Dermis blood vessel endothelial cell (primary cell): ENCODE measurements at regions not wholly inside any gene's neighbourhood (a gene's known extent, or its start where the extent isn't known, plus 50 kb on each side); places are given as distances from the start of the nearest gene placed in this dataset.
"Not testable (repeated sequence)": the region's sequence is repeated elsewhere in the genome, so short reads cannot be mapped to it uniquely, and the experiment has no call there.

Experiments used
- DNase-seq: peaks from one replicate; pipeline ENCODE4 v3.0.0; 2010

DNA sequence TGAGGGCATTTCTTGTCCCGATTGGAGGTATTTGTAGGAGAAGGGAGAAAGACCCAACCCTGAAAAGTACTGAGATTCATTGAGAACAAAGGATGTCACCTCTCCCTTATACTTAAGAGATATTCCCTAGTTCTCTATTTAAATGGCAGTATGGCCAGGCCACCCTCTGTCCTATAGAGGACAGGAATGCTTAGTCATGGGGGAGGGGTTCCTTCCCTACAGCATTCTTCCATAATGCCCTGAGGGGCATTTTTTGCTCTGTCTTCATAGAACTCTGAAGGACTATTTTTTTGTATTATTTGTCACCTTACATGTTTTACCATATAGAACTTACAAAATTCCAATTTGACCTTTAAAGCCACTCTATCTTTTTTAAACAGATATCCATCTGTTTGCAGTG, 176.3 kb downstream of the TMEM161B start:
- no peak for DNase-seq

DNA sequence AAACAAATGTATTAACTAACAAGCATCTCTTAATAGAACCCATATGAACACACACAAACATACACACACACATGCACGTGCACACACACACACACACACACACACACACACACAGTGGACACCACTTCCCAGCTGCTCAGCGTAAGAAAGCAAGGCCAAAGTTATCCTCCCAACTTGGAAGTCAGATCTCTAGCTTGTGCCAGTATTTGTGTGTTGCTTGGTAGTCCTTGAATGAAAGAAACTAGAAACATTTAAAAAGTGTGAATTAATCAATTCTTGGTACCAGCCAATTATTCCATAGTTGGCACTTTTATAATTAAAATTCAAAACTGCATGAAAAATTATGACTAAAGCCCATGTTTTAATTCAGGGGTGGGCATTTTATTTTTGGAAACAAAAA, 178.1 kb downstream of the TMEM161B start:
- DNase-seq, result no peak

- DNase-seq, result no peak
These were observed 178.8 kb downstream of the TMEM161B start for GRCh38 chr5:88089719-88090390.

DNA sequence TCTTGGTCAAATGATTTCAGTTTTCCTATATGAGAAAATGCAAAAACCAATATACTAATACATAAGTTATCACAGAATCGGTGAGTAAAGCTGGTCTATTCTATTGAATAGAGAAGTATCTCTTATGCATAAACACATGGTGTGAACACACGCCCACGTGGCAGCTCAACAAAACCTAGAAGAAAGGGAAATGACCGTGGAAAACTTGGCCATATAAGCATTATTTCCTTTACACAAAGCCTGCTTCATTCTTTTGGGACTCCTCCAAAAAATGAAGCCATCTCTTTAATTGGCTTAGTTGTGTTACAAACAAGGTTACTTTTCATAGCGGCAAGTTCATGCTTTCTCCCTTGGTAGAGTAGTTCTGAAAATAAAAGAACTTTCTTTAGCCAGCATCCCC, 183.2 kb downstream of the TMEM161B start:
- DNase-seq, result no peak

DNA sequence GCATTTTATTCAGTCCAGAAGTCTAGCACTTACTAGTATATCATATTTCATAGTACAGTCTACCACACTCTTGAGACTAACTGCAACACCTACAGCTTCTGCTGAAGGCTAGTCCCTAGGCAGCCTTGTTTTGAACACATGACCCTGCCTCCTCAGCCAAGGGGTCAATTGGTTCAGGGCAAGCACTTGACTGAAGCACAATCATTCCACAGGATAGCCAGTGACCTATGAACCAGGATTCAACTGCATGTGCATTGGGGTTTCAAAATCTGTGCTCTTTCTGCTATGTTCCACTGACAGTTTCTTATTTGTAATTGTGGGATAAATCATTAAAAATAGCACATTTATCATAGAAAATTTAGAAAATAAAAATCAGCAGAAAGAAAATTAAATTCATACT, 186.8 kb downstream of the TMEM161B start:
- no peak for DNase-seq

- no peak for DNase-seq
These were observed 204.8 kb downstream of the TMEM161B start for GRCh38 chr5:88063813-88064212.

DNA sequence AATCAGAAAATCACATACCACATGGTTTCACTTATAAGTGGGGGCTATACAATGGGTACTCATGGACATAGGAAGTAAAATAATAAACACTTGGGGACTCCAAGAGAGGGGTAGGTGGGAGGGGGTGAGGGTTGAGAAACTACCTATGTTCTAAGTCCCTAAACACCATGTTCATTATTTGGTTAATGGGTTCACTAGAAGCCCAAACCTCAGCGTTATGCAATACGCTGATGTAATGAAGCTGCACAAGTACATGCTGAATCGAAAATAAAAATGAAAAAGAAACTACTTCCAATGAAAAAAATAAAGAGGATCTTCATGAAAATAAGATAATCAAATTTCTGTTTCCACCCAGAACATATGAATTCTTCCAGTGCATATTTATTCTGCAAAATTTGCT, 208.5 kb downstream of the TMEM161B start:
- no peak for DNase-seq

- no peak for DNase-seq
These were observed 210.0 kb downstream of the TMEM161B start for GRCh38 chr5:88058625-88059024.

GRCh38 chr5:88052468-88052867, 216.2 kb downstream of the TMEM161B start:
- DNase-seq, result not testable (repeated sequence)

DNA sequence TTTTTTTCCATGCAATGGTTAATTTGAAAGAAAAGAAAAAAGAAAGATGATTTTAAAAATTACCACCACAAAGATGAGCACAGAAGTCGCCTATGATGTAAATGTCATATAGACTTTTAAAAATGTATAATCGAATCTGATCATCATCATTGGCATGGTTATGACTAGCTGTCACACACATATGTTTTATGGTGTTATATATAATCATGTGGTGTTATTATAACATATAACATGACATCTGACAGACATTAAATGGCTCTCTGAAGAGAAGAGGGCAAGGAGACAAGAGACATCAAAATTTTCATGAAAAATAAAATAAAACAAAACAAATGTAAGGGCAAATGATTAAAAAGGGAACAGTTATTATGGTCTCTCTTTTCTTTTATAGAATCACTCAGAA, 217.5 kb downstream of the TMEM161B start:
- no peak for DNase-seq

- DNase-seq, result no peak
These were observed 218.9 kb downstream of the TMEM161B start for GRCh38 chr5:88049737-88050136.

DNA sequence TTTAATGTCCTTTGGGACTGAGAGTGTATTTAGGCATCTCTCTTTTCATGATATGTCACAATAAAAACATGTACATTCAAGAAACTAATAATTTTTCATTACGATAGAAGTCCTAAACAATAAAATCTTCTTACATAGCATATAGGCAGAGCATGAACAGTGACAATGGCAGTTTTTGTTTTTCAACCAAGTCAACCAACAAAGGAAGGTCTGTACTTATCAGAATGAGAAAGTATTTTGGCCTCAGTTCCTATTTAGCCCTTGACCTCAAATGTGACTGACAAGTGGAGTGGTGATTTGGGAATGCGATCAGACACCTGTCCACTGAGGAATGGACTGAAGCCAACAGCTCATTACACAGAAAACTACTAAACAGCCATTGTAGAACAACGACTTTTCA, 219.5 kb downstream of the TMEM161B start:
- no peak for DNase-seq

- DNase-seq, result no peak
These were observed 222.6 kb downstream of the TMEM161B start for GRCh38 chr5:88045931-88046461.

- no peak for DNase-seq
These were observed 223.5 kb downstream of the TMEM161B start for GRCh38 chr5:88045165-88045564.

- no peak for DNase-seq
These were observed 234.1 kb downstream of the TMEM161B start for GRCh38 chr5:88034520-88034919.

GRCh38 chr5:88033191-88033590, 235.5 kb downstream of the TMEM161B start:
- DNase-seq, result no peak

DNA sequence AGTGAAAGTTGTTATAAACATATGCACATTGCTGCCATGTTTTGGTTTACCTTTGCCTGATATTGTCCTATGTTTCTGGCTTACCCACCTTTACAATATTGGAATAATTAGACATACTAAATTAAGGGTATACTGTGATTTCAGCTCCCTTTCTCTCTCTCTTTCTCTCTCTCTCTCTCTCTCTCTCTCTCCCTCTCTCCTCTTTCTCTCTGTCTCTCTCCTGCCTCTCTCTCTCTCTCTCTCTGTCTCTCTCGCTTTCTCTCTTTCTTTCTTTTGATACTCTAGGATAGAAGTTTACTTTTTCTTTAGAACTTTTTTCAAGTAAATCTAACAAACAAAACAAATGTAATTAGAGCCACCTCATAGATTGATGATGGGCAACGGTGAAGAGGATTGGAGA, 239.6 kb downstream of the TMEM161B start:
- no peak for DNase-seq

DNA sequence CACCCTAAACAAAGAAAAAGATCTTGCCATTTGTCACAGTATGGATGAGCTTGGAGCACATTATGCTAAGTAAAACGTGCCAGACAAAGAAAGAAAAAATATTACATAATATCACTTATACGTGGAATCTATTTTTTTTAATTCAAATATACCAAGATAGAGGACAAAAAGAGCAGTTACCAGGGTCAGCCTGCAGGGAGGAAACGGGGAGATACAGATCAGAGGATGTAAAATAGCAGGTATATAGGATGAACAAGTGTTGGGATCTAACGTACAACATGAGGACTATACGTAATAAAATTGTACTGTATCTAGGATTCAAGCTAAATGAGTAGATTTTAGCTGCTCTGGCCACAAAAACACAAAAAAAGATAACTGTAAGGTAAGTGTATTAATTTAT, 247.5 kb downstream of the TMEM161B start:
- no peak for DNase-seq

DNA sequence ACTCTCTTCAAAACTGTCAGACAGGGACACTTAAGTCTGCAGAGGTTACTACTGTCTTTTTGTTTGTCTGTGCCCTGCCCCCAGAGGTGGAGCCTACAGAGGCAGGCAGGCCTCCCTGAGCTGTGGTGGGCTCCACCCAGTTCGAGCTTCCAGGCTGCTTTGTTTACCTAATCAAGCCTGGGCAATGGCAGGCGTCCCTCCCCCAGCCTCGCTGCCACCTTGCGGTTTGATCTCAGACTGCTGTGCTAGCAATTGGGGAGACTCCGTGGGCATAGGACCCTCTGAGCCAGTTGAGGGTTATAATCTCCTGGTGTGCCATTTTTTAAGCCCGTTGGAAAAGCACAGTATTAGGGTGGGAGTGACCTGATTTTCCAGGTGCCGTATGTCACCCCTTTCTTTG, 253.7 kb downstream of the TMEM161B start:
- DNase-seq, result not testable (repeated sequence)

GRCh38 chr5:88000877-88001276, 267.8 kb downstream of the TMEM161B start:
- no peak for DNase-seq

DNA sequence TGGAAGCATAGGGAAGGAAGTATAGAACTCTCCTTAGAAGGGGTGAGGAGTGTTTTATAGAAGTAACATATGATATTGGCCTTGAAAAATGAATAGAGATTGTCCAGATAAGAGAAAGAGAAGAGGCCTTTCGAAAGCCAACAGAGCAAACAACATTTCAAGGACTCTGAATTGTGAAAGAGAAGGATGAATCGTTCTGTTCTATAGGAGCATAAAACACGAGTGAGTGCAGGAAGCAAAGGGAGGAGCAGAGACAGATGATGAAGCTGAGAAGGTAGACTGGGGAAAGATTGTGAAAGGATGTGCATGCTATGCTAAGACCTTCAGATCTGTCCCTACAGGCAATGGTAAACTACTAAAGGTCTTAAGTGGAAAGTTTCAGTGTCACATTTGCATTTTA, 271.0 kb downstream of the TMEM161B start:
- no peak for DNase-seq

GRCh38 chr5:87966213-87966612, 302.4 kb downstream of the TMEM161B start:
- no peak for DNase-seq

- no peak for DNase-seq
These were observed 314.5 kb downstream of the TMEM161B start for GRCh38 chr5:87954121-87954520.

DNA sequence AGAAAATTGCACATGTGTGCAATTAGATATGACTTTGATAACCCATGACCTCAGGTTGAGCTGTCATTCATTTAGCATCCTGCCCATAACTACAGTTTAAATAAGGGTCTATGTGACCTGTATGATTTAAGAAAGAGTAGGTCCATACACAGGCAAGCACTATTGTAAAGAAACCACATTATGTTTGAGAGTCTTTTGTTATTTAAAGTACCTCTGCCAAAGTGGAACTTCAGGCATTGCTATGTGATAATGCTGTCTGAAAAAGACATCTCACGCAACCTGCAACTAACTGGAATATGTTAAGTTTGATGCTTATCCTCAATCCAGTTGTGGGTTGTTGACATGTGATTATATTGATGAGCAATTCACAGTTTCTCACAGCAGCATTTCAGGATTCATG, 317.0 kb downstream of the TMEM161B start:
- no peak for DNase-seq
